ENCODE measurements at regions not wholly inside any gene's neighbourhood (a gene's known extent, or its start where the extent isn't known, plus 50 kb on each side); places are given as distances from the start of the nearest gene placed in this dataset.

- DNase-seq (ENCODE audit: low read depth in 1 of 2, low spot score in 1 of 2): no peak
Measured at GRCh38 chr1:2914702-2915101, 106.6 kb upstream of the ACTRT2 start.

GRCh38 chr1:2916153-2916552 is 105.1 kb upstream of the ACTRT2 start:
- DNase-seq (ENCODE audit: low read depth in 1 of 2, low spot score in 1 of 2): no peak

GRCh38 chr1:2916706-2917105 is 104.6 kb upstream of the ACTRT2 start:
- no peak for DNase-seq (ENCODE audit: low read depth in 1 of 2, low spot score in 1 of 2)

- no peak for DNase-seq (ENCODE audit: low read depth in 1 of 2, low spot score in 1 of 2)
Measured at GRCh38 chr1:2917284-2917683, 104.0 kb upstream of the ACTRT2 start.

- no peak for DNase-seq (ENCODE audit: low read depth in 1 of 2, low spot score in 1 of 2)
Measured at GRCh38 chr1:2918441-2918840, 102.8 kb upstream of the ACTRT2 start.

GRCh38 chr1:2919841-2920240 is 101.4 kb upstream of the ACTRT2 start:
- DNase-seq (ENCODE audit: low read depth in 1 of 2, low spot score in 1 of 2): no peak

- DNase-seq (ENCODE audit: low read depth in 1 of 2, low spot score in 1 of 2): no peak
Measured at GRCh38 chr1:2920421-2921015, 100.7 kb upstream of the ACTRT2 start.

- peak in 1 of 2 donors; percentile 22 for DNase-seq (ENCODE audit: low read depth in 1 of 2, low spot score in 1 of 2)
Measured at GRCh38 chr1:2921970-2922686, 99.1 kb upstream of the ACTRT2 start.

- no peak for DNase-seq (ENCODE audit: low read depth in 1 of 2, low spot score in 1 of 2)
Measured at GRCh38 chr1:2923351-2923750, 97.9 kb upstream of the ACTRT2 start.

- no peak for DNase-seq (ENCODE audit: low read depth in 1 of 2, low spot score in 1 of 2)
Measured at GRCh38 chr1:2925291-2925690, 96.0 kb upstream of the ACTRT2 start.

- DNase-seq (ENCODE audit: low read depth in 1 of 2, low spot score in 1 of 2): no peak
Measured at GRCh38 chr1:2925918-2926317, 95.3 kb upstream of the ACTRT2 start.

- no peak for DNase-seq (ENCODE audit: low read depth in 1 of 2, low spot score in 1 of 2)
Measured at GRCh38 chr1:2926447-2927055, 94.7 kb upstream of the ACTRT2 start.

GRCh38 chr1:2927393-2928360 is 93.6 kb upstream of the ACTRT2 start:
- DNase-seq (ENCODE audit: low read depth in 1 of 2, low spot score in 1 of 2): no peak

GRCh38 chr1:2928366-2929325 is 92.6 kb upstream of the ACTRT2 start:
- DNase-seq (ENCODE audit: low read depth in 1 of 2, low spot score in 1 of 2): no peak

GRCh38 chr1:2929335-2929734 is 91.9 kb upstream of the ACTRT2 start:
- no peak for DNase-seq (ENCODE audit: low read depth in 1 of 2, low spot score in 1 of 2)

GRCh38 chr1:2930016-2930815 is 91.1 kb upstream of the ACTRT2 start:
- no peak for DNase-seq (ENCODE audit: low read depth in 1 of 2, low spot score in 1 of 2)

GRCh38 chr1:2930913-2931723 is 90.1 kb upstream of the ACTRT2 start:
- DNase-seq (ENCODE audit: low read depth in 1 of 2, low spot score in 1 of 2): no peak

GRCh38 chr1:2931724-2932401 is 89.4 kb upstream of the ACTRT2 start:
- no peak for DNase-seq (ENCODE audit: low read depth in 1 of 2, low spot score in 1 of 2)

Data from stimulated activated CD4-positive, alpha-beta T cell treated with anti-CD3 and anti-CD28 coated beads, Interleukin-15, amount 100 ng/mL, for 1 hour (primary cell).